Neural cell (in vitro differentiated cells): ENCODE measurements at regions not wholly inside any gene's neighbourhood (a gene's known extent, or its start where the extent isn't known, plus 50 kb on each side); places are given as distances from the start of the nearest gene placed in this dataset.

ENCODE experiments used
- EZH2 ChIP-seq: fragments of 200-600, 300-800 bp; shearing (Covaris generic), sonication (generic); IDR thresholded peaks from 2 replicates; pipeline ENCODE4 v1.6.1; 2014; ENCODE audit warnings: antibody characterized with exemption, low read length, borderline replicate concordance, mild to moderate bottlenecking; ENCODE audit not compliant: insufficient read depth, poor library complexity, severe bottlenecking
- RAD21 ChIP-seq: fragments of 450-650 bp; conservative IDR thresholded peaks from 2 replicates; pipeline ENCODE4 v1.6.1; 2014; ENCODE audit warnings: antibody characterized with exemption, mild to moderate bottlenecking, moderate library complexity
- TAF1 ChIP-seq: IDR thresholded peaks from 2 replicates; pipeline ENCODE4 v1.6.1; 2012; ENCODE audit warnings: low read depth

DNA sequence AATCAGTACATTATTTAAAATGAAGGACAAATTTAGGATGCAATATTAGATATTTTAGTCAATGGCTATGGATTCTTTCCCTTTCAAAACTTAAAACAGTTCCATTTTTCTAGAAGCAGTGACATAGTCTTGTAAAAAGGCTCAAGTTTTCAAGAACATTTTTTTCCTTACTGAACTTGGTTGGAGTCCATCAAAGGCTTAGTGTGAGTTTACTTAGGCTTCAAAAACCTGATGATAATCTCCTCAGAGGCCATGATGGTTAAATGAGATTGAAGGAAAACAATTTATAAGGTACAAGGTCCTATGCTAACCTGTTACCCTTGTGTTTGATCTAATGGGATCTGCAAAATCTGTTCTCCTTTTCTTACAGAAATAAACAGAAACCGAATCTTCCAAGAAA is 531.8 kb downstream of the UTRN start:
- TF ChIP-seq EZH2 (no peak), TAF1 (no peak), RAD21 (no peak)
